NCI-H748 (cell line): ENCODE measurements at regions not wholly inside any gene's neighbourhood (a gene's known extent, or its start where the extent isn't known, plus 50 kb on each side); places are given as distances from the start of the nearest gene placed in this dataset.
"Not testable (repeated sequence)": the region's sequence is repeated elsewhere in the genome, so short reads cannot be mapped to it uniquely, and the experiment has no call there.

Source experiments
- DNase-seq: peaks from one replicate; lab custom pipeline; 2025; ENCODE audit not compliant: unreplicated experiment; lab: John Stamatoyannopoulos, UW

GRCh38 chrX:106220177-106220576 lies 52.1 kb downstream of the PWWP3B start:
- no peak for DNase-seq

- DNase-seq: no peak
Measured at GRCh38 chrX:106243376-106243775, 75.3 kb downstream of the PWWP3B start.

GRCh38 chrX:106246511-106246910 lies 78.4 kb downstream of the PWWP3B start:
- no peak for DNase-seq

- DNase-seq: no peak
Measured at GRCh38 chrX:106247162-106247561, 79.1 kb downstream of the PWWP3B start.

GRCh38 chrX:106249706-106250379 lies 81.7 kb downstream of the PWWP3B start:
- DNase-seq: no peak

GRCh38 chrX:106263817-106264216 lies 95.7 kb downstream of the PWWP3B start:
- DNase-seq: no peak

GRCh38 chrX:106273947-106274587 lies 106.0 kb downstream of the PWWP3B start:
- not testable (repeated sequence) for DNase-seq

- DNase-seq: not testable (repeated sequence)
Measured at GRCh38 chrX:106275172-106275571, 107.1 kb downstream of the PWWP3B start.

GRCh38 chrX:106278951-106279350 lies 110.8 kb downstream of the PWWP3B start:
- no peak for DNase-seq

- DNase-seq: no peak
Measured at GRCh38 chrX:106281383-106281782, 113.3 kb downstream of the PWWP3B start.

GRCh38 chrX:106283841-106284240 lies 115.7 kb downstream of the PWWP3B start:
- no peak for DNase-seq

GRCh38 chrX:106284431-106285025 lies 116.4 kb downstream of the PWWP3B start:
- DNase-seq: no peak

GRCh38 chrX:106286053-106286650 lies 118.0 kb downstream of the PWWP3B start:
- no peak for DNase-seq

GRCh38 chrX:106290778-106291177 lies 122.7 kb downstream of the PWWP3B start:
- DNase-seq: not testable (repeated sequence)

GRCh38 chrX:106291779-106292390 lies 123.8 kb downstream of the PWWP3B start:
- not testable (repeated sequence) for DNase-seq

- no peak for DNase-seq
Measured at GRCh38 chrX:106300239-106300638, 132.1 kb downstream of the PWWP3B start.

- DNase-seq: no peak
Measured at GRCh38 chrX:106300656-106301055, 132.6 kb downstream of the PWWP3B start.

GRCh38 chrX:106302304-106302703 lies 134.2 kb downstream of the PWWP3B start:
- no peak for DNase-seq

GRCh38 chrX:106306391-106306947 lies 138.4 kb downstream of the PWWP3B start:
- no peak for DNase-seq

- no peak for DNase-seq
Measured at GRCh38 chrX:106323357-106323756, 155.3 kb downstream of the PWWP3B start.

- DNase-seq: no peak
Measured at GRCh38 chrX:106331606-106332005, 163.5 kb downstream of the PWWP3B start.
